ENCODE measurements at regions not wholly inside any gene's neighbourhood (a gene's known extent, or its start where the extent isn't known, plus 50 kb on each side); places are given as distances from the start of the nearest gene placed in this dataset.

GRCh38 chr1:165134431-165134830, 222.1 kb downstream of the LMX1A start:
- WGBS, 2 donors: 70 to 84% methylated on average over 4 of the region's 4 CpGs
- no peak for DNase-seq (ENCODE audit: low spot score in 2 of 2)
- no peak overlapping the region for H3K4me3 ChIP-seq (ENCODE audit: low read depth, poor library complexity, severe bottlenecking)
- intact Hi-C loops (cut with DNase I; ENCODE audit: low total_unique reads): no loop called here
- no peak for TF ChIP-seq POLR2A (IDR thresholded peaks at IDR 0.05)

DNA sequence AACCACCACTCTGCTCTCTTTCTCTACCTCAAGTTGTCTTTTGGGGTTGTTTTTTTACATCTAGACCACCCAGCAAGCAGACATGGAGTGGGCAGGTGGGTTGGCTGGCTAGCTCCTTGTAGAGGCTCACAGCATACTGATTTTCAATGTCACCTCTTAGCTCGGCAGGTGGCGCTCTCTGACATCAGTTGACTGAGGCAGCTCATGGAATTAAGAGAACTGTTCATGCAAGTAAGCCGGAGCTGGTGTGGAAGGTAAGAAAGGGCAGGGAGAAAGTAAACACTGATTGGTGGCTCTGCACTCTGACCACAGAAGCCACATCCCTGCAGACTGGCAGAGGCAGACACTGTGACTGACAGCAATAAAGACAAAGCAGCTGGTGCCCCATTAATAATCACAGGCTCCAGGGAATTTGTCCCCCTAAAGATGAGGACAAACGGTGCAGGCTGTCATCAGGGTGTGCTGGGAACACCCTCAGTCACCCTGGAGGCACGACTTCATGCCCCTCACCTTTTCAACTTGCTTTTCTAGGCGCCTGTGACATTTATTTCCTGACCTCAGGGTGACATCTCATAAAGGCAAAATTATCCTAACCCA, 226.8 kb downstream of the LMX1A start:
- peak; percentile 24 to 87 for DNase-seq (ENCODE audit: low spot score in 2 of 2)
- WGBS, 2 donors: 3 to 8% methylated on average over 6 of the region's 6 CpGs
- no peak overlapping the region for H3K4me3 ChIP-seq (ENCODE audit: low read depth, poor library complexity, severe bottlenecking)
- intact Hi-C loops (cut with DNase I; ENCODE audit: low total_unique reads): no loop called here
- no peak for TF ChIP-seq POLR2A (IDR thresholded peaks at IDR 0.05)
- TF ChIP-seq, protein P1, sequence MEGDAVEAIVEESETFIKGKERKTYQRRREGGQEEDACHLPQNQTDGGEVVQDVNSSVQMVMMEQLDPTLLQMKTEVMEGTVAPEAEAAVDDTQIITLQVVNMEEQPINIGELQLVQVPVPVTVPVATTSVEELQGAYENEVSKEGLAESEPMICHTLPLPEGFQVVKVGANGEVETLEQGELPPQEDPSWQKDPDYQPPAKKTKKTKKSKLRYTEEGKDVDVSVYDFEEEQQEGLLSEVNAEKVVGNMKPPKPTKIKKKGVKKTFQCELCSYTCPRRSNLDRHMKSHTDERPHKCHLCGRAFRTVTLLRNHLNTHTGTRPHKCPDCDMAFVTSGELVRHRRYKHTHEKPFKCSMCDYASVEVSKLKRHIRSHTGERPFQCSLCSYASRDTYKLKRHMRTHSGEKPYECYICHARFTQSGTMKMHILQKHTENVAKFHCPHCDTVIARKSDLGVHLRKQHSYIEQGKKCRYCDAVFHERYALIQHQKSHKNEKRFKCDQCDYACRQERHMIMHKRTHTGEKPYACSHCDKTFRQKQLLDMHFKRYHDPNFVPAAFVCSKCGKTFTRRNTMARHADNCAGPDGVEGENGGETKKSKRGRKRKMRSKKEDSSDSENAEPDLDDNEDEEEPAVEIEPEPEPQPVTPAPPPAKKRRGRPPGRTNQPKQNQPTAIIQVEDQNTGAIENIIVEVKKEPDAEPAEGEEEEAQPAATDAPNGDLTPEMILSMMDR (IDR thresholded peaks at IDR 0.05): no peak

- TF ChIP-seq, protein P1 (IDR thresholded peaks at IDR 0.05): no peak
- TF ChIP-seq POLR2A (IDR thresholded peaks at IDR 0.05): no peak
- no peak overlapping the region for H3K4me3 ChIP-seq (ENCODE audit: low read depth, poor library complexity, severe bottlenecking)
- DNase-seq (ENCODE audit: low spot score in 2 of 2): no peak
- intact Hi-C loops (cut with DNase I; ENCODE audit: low total_unique reads): no loop called here
- WGBS, 2 donors: 76 to 81% methylated on average over 4 of the region's 4 CpGs
Measured at GRCh38 chr1:165124772-165125171, 231.7 kb downstream of the LMX1A start.

GRCh38 chr1:165119086-165119485, 237.4 kb downstream of the LMX1A start:
- H3K4me3 ChIP-seq (ENCODE audit: low read depth, poor library complexity, severe bottlenecking): no peak overlapping the region
- DNase-seq (ENCODE audit: low spot score in 2 of 2): no peak
- WGBS, 2 donors: 64 to 69% methylated on average over 5 of the region's 5 CpGs
- intact Hi-C loops (cut with DNase I; ENCODE audit: low total_unique reads): no loop called here
- TF ChIP-seq POLR2A (IDR thresholded peaks at IDR 0.05): no peak
- TF ChIP-seq, protein P1 (IDR thresholded peaks at IDR 0.05): no peak

DNA sequence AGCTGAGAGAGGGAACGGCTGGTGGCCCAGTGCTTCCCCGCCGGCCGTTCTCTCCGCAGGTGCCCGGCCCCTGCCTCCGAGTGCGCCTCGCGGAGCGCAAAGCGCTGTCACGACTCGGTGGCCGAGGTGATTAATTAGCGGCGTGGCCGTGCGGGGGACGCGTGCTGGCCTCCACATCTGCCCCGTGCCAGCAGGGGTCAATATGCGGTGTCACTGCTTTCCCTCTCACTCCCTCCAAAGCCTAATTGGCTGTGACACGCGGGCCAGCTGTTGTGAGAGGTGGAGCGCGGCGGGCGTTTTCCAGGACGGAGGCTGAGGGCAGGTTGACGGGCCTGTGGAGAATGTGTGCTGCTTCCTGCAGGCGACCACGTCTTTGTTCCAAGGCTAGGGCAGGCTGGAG, 239.0 kb downstream of the LMX1A start:
- intact Hi-C loops (cut with DNase I; ENCODE audit: low total_unique reads): no loop called here
- 12 to 23% methylated on average over 33 of the region's 33 CpGs for WGBS, 2 donors
- TF ChIP-seq, protein P1 (IDR thresholded peaks at IDR 0.05): no peak
- no peak for TF ChIP-seq POLR2A (IDR thresholded peaks at IDR 0.05)
- DNase-seq (ENCODE audit: low spot score in 2 of 2): no peak
- H3K4me3 ChIP-seq (ENCODE audit: low read depth, poor library complexity, severe bottlenecking): no peak overlapping the region

- WGBS, 2 donors: 46 to 50% methylated on average over 6 of the region's 6 CpGs
- no peak for DNase-seq (ENCODE audit: low spot score in 2 of 2)
- no peak overlapping the region for H3K4me3 ChIP-seq (ENCODE audit: low read depth, poor library complexity, severe bottlenecking)
- TF ChIP-seq, protein P1 (IDR thresholded peaks at IDR 0.05): no peak
- TF ChIP-seq POLR2A (IDR thresholded peaks at IDR 0.05): no peak
- intact Hi-C loops (cut with DNase I; ENCODE audit: low total_unique reads): no loop called here
Measured at GRCh38 chr1:165116732-165117131, 239.8 kb downstream of the LMX1A start.

All from lower leg skin (tissue), 4 donors.